ENCODE measurements at regions not wholly inside any gene's neighbourhood (a gene's known extent, or its start where the extent isn't known, plus 50 kb on each side); places are given as distances from the start of the nearest gene placed in this dataset.

DNA sequence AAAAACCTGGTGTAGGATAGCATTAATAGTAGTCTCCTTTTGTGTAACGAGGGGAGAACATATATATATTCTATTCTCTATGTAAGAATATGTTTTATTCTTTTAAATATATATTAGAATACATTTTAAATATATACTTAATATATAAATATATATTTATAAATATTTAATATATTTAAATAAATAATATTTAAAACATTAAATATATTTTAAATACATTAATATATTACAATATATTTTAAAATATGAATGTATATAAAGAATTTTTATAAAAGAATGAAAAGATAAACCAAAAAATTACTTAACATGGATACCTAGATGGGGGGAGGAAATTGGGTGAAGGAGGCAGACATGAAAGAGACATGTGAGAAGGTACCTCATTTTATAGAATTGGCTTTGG lies 53.0 kb upstream of the ZNF831 start:
- TF ChIP-seq POLR2A (IDR thresholded peaks at IDR 0.05) = no peak
- TF ChIP-seq, protein P1, sequence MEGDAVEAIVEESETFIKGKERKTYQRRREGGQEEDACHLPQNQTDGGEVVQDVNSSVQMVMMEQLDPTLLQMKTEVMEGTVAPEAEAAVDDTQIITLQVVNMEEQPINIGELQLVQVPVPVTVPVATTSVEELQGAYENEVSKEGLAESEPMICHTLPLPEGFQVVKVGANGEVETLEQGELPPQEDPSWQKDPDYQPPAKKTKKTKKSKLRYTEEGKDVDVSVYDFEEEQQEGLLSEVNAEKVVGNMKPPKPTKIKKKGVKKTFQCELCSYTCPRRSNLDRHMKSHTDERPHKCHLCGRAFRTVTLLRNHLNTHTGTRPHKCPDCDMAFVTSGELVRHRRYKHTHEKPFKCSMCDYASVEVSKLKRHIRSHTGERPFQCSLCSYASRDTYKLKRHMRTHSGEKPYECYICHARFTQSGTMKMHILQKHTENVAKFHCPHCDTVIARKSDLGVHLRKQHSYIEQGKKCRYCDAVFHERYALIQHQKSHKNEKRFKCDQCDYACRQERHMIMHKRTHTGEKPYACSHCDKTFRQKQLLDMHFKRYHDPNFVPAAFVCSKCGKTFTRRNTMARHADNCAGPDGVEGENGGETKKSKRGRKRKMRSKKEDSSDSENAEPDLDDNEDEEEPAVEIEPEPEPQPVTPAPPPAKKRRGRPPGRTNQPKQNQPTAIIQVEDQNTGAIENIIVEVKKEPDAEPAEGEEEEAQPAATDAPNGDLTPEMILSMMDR (IDR thresholded peaks at IDR 0.05) = no peak
- ATAC-seq = no peak
- no peak for DNase-seq
- Histone ChIP-seq H3K27me3 (no peaks in the 10 kb centered on the region), H3K27ac (no peak overlapping the region), H3K4me1 (no peaks in the 10 kb centered on the region), H3K4me3 (no peak overlapping the region), H3K9me3 (no peaks in the 10 kb centered on the region), H3K36me3 (peaks cover 0 to 2% (median 0%) of the 10 kb centered on the region in 4 donors)
- WGBS (ENCODE audit: insufficient coverage, low coverage, low lambda C conversion rate, missing lambda C conversion rate) = 54% methylated on average over 1 of the region's 1 CpG
- intact Hi-C loops (cut with DNase I) = no loop called here

DNA sequence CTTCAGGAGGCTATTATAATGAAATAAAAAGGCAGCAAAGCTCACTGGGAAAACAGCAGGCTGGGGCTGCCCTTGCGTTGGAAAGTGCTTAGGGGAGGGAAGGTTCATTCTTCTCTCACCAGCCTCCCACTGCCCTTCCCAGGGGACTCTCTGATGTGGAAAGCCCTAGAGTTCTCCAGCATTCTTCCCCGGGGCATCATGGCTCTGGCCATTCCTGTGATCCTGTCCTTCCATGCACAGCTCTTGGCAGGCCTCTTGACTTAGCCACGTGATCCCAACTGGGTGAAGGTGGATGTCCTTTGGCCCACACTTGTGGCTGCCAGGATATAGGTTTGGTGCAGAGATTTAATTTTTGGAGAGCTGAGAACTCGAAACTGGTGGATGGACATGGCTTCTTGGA lies 58.0 kb upstream of the ZNF831 start:
- H3K9me3 ChIP-seq = no peaks in the 10 kb centered on the region
- ATAC-seq (no peak), DNase-seq (no peak)
- H3K4me3 ChIP-seq = no peak overlapping the region
- peaks cover 0 to 8% of the 10 kb centered on the region in 2 donors for H3K27me3 ChIP-seq
- H3K4me1 ChIP-seq = no peaks in the 10 kb centered on the region
- 33% methylated on average over 2 of the region's 4 CpGs for WGBS (ENCODE audit: insufficient coverage, low coverage, low lambda C conversion rate, missing lambda C conversion rate)
- no peak overlapping the region for H3K27ac ChIP-seq
- no peak for TF ChIP-seq POLR2A (IDR thresholded peaks at IDR 0.05)
- TF ChIP-seq, protein P1 (IDR thresholded peaks at IDR 0.05) = no peak
- H3K36me3 ChIP-seq = no peaks in the 10 kb centered on the region
- intact Hi-C loops (cut with DNase I) = no loop called here

DNA sequence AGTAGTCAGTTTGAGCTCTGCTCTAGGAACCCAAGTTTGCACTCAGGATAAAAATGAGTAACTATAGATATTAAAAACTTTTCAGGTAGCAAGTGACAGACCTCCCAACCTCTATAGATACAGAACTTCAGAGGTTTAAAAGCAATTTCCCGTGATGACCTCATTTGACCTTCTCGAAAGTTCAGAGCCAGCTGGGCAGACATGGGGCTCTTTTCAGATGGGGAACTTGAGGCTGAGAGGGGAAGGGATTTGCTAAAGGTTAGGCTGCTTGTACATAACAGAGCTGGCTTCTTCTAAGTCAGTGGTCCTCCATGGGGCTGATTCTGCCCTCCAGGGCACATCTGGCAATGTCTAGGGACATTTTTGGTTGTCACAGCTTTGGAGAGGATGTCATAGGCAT lies 58.8 kb upstream of the ZNF831 start:
- intact Hi-C loops (cut with DNase I) = no loop called here

DNA sequence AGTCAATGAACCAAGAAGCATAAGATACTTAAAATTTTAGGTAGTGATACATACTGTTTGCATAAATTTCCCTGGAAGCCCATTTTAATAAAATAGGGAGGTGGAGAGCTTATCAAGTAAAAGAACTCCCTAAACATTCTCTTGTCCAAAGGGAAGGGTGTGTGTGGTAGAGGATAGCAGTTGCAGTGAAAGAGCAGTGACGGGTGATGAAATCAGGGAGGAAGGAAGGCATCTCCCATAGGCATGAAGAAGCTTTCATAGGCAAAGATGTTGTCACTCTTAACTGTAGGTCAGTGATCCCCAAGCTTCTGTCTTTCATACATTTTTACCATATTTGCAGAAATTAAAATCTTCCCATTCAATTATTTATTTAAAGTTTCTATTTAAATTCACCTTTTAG lies 60.0 kb upstream of the ZNF831 start:
- H3K9me3 ChIP-seq = no peaks in the 10 kb centered on the region
- intact Hi-C loops (cut with DNase I) = no loop called here
- H3K27ac ChIP-seq = no peak overlapping the region
- H3K27me3 ChIP-seq = peaks cover 0 to 8% of the 10 kb centered on the region in 2 donors
- H3K36me3 ChIP-seq = no peaks in the 10 kb centered on the region
- DNase-seq = no peak
- no peak overlapping the region for H3K4me3 ChIP-seq
- 33% methylated on average over 1 of the region's 1 CpG for WGBS (ENCODE audit: insufficient coverage, low coverage, low lambda C conversion rate, missing lambda C conversion rate)
- TF ChIP-seq, protein P1 (IDR thresholded peaks at IDR 0.05) = no peak
- TF ChIP-seq POLR2A (IDR thresholded peaks at IDR 0.05) = no peak
- no peaks in the 10 kb centered on the region for H3K4me1 ChIP-seq
- ATAC-seq = no peak

More for the DNA sequence above, 58.8 kb upstream of the ZNF831 start:
- no peak for DNase-seq
- ATAC-seq = no peak
- H3K4me1 ChIP-seq = no peaks in the 10 kb centered on the region
- WGBS (ENCODE audit: insufficient coverage, low coverage, low lambda C conversion rate, missing lambda C conversion rate) = 45% methylated on average over 2 of the region's 2 CpGs
- TF ChIP-seq, protein P1 (IDR thresholded peaks at IDR 0.05) = no peak
- TF ChIP-seq POLR2A (IDR thresholded peaks at IDR 0.05) = no peak
- H3K4me3 ChIP-seq = no peak overlapping the region
- H3K9me3 ChIP-seq = no peaks in the 10 kb centered on the region
- H3K36me3 ChIP-seq = no peaks in the 10 kb centered on the region
- H3K27me3 ChIP-seq = peaks cover 0 to 8% of the 10 kb centered on the region in 2 donors
- no peak overlapping the region for H3K27ac ChIP-seq

DNA sequence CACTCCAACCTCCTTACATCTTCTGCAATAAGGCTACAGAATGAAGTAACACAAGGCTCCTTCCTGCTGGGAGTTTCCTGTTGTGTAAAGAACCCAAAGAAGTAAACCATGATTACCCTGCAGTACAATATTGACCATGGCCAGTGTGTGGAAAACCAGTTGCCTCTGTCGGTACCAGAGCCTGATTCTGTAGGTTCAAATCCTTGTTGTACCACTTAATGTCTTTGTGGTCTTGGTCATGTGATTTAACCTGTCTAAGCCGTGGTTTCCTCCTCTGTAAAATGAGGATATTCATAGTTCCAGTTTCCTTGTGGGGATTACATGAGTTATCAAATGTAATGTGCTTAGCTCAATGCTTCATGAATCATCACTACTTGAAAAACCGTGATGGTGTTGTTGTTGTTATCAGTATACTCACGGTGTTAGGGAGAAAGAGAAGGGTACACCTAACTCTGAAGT lies 60.3 kb upstream of the PRELID3B start:
- Histone ChIP-seq H3K36me3 (no peaks in the 10 kb centered on the region), H3K27ac (no peak overlapping the region), H3K4me1 (no peaks in the 10 kb centered on the region), H3K9me3 (no peaks in the 10 kb centered on the region), H3K4me3 (no peak overlapping the region), H3K27me3 (peaks cover 0 to 8% of the 10 kb centered on the region in 2 donors)
- intact Hi-C loops (cut with DNase I) = no loop called here
- no peak for TF ChIP-seq POLR2A (IDR thresholded peaks at IDR 0.05)
- TF ChIP-seq, protein P1 (IDR thresholded peaks at IDR 0.05) = no peak
- WGBS (ENCODE audit: insufficient coverage, low coverage, low lambda C conversion rate, missing lambda C conversion rate) = 51% methylated on average over 4 of the region's 4 CpGs
- ATAC-seq (peak in 2 of 4 donors; percentile 12 to 22), DNase-seq (no peak)
